ENCODE measurements at regions not wholly inside any gene's neighbourhood (a gene's known extent, or its start where the extent isn't known, plus 50 kb on each side); places are given as distances from the start of the nearest gene placed in this dataset.

- no peak for TF ChIP-seq POLR2A (IDR thresholded peaks at IDR 0.05; ENCODE audit: low read depth, low read length)
- TF ChIP-seq POLR2AphosphoS5 (IDR thresholded peaks at IDR 0.05; ENCODE audit: low read depth, low read length) = no peak
- no peak for TF ChIP-seq TAF1 (IDR thresholded peaks at IDR 0.05; ENCODE audit: borderline replicate concordance, low read depth, low read length)
These were observed 290.0 kb upstream of the PIK3R1 start for GRCh38 chr5:67925511-67925910.
